Dedifferentiated amniotic fluid mesenchymal stem cell (primary cell): ENCODE measurements at regions not wholly inside any gene's neighbourhood (a gene's known extent, or its start where the extent isn't known, plus 50 kb on each side); places are given as distances from the start of the nearest gene placed in this dataset.

Experiments
- DNase-seq: peaks from one replicate; pipeline ENCODE4 v3.0.0-alpha.2; 2016; ENCODE audit errors: extremely low spot score

DNA sequence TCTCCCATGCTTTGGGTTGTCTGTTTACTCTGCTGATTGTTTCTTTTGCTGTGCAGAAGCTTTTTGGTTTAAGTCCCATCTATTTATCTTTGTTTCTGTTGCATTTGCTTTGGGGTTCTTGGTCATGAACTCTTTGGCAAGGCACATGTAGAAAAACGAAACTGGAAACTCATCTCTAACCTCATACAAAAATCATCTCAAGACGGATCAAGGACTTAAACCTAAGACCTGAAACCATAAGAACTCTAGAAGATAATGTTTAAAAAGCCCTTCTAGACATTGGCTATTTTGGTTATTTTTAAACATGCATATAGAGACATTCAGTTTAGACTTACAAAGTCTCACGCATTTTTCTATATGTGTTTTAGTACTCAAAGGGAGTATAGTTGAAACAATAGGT, 1164.3 kb upstream of the GYPC start:
- no peak for DNase-seq

DNA sequence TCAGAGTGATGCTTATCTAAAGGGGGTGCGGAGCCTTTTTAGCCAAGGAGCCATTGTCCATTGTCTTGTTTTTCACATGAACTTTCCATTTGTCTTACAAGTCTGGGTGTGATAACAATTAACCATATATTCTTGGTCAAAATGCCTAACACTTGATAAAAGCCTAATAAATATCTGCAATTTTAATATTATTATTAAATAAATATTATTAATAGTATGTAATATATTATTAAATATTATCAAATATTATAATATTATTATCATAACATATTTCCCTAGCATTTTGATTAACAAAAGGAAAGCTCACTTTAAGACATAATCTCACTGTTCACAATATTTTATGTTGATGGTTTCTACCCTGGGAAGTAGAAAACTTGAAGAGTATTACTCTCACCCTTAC, 1143.6 kb upstream of the GYPC start:
- DNase-seq = no peak

DNA sequence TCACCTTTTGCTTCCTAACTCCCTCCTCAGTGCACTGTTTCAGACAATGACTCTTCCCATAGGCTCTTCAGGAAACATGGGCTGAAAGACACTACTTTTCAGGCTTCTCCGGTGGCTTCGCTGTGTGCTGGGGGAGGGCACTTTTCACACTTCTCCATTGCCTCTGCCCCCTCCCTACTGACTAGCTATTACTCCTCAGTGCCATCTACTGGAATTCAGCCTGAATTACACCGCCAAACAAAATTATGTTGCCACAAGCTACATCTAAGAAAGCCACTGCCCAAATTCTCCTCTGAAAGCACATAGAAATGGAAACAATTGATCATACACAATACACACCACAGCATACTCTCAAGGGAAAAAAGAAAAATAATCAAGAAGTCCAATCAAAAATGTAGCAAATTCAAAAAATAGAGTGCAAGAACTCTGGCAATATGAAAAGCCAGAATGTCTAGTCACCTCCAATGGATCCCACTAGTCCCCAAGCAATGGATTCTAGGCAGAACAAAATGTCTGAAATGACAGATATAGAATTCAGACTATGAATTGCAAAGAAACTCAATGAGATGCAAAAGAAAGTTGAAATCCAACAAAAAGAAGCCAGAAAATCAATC, 1139.4 kb upstream of the GYPC start:
- peak; percentile 18 for DNase-seq

DNA sequence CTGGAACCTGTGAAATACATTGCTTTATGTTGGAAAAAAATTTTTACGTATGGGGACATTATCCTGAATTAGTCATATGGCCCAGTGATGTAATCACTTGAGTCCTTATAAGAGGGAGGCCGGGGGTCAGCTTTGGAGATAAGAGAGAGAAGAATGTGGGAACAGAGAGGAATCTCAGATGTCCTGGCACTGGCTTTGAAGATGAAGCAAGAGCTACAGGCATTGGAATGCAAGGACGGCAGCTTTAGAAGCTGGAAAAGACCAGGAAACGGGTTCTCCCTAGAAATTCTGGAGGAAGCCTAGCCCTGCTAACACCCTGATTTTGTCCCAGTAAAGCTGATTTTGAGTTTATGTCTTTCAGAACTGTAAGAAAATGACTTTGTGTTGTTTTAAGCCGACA, 1129.9 kb upstream of the GYPC start:
- no peak for DNase-seq

DNA sequence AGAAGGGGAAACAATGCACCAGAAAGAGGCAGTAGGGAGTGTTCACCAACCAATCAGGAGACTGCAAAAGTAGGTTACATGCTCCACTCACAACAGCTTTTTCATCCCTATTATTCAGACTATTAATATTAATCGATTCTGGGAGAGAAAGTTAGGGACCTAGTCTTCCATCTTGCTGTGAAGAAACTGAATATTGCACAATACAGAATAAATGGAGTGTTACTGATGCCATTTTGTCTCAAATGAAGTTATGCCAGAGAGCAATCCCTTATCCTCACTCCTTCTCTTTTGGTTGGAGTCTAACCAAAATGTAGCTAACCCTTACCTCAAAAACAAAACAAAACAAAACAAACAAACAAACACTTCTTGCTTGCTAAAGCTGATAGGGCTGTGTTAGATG, 1120.9 kb upstream of the GYPC start:
- DNase-seq = no peak

DNA sequence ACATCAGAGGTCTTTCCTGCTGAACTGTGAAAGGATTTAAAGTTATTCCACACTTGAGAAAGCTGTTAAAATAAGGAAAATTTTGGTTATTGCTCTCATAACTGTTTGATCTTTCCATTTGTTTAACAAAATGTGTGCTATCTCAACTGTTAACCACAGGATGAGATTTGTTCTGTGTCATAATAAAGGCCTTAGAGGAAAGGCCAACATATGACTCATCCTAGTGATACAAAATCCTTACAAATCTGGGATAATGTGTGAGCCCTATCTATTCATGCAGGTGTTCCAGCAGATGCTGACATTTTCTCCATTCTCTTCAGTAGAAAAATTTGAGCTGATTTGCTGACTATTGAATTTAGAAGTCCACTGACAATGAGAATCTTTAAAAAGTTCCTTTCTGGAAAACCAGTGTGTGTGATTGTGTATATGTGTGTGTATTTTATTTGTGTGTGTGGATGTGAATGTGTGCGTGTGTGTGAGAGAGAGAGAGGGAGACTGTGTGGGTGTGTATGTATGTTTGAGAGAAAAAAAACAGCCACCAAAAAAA, 1111.9 kb upstream of the GYPC start:
- DNase-seq = no peak

DNA sequence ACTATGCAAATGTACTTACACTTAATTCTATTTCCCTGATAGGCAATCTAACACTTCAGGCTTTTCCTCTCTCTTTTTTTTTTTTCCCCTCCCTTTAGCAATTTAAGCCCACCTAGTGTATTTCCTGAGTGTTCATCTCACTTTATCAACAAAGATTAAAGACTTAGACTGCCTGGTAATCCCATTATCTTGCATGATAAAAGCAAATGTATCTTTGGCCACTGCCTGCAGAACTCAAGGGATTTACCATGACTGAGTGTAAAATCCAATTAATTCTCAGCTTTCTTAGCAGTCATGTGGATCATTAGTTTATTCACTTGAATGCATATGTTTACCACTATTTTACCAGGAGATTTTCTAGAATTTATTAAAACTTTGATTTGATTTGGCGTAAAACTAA, 1102.2 kb upstream of the GYPC start:
- no peak for DNase-seq

DNA sequence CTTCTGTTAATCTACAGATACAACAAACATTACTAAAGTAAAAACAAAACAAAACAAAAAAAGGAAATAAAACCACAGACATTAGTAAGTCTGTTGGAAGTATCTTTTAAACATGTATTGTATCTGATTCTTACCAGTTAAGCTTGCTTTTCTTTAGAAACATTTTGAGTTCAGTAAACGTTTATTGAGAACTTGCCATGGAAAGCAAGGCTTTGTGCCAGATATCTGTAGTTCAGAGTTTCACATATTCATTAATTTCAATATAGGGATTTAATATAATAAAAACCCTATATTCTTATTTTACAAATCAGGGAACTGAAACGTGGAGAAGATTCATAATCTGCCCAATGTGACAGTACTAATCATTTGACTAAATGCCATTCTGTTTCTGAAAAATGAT, 1101.0 kb upstream of the GYPC start:
- DNase-seq = no peak

DNA sequence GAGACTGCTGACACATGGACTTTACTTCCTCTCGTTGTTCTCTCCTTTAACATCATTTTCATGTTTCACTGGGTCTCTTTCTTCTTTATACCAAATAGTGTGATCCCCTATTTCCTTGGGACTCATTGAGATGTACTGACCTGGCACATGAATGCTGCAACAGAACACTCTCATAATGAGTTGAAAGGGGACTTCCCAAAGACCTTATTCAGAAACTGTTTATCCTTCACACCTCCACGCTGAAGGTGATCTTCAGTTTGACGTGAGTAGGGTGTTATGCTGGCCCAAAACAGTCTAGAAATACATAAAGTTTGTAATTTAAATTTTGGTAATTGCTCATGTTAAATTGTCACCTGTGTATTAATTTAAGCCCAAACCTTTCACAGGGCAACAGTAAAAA, 1096.8 kb upstream of the GYPC start:
- no peak for DNase-seq

DNA sequence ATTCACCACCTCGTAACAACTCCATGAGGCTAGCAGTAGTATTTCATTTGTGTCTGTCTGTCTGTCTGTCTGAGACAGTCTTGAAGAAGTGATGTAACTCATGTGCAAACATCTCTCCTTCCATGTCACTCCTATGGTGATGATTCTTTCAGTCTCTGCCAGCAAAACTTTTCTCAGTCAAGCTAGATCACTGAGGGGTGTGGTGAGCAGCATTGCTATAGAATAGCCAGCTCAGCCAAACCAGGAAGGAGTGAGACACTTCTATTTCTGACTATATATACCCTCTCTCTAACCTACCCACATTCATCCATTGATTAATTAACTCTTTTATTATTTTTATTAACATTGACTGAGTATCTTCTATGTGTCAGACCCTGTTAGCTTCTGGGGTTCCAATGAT, 1095.1 kb upstream of the GYPC start:
- DNase-seq = no peak

DNA sequence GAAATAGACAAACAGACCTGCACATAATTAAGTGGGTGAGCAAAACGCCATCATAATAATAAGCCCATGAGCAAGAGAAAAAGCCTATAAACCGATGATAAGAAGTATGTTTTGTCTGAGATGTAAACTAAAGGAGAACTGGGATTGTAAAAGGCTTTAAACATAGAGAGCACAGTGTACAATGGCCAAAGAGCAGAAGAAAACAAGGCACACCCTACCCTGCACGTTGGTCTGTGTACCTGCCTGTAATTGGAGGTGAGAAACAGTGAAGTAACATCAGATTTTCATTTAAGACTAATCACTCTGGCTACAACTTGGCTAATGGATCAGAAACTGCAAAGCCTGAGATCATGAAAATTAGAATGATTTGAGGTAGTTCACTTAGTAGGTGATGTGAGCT, 1094.7 kb upstream of the GYPC start:
- no peak for DNase-seq

DNA sequence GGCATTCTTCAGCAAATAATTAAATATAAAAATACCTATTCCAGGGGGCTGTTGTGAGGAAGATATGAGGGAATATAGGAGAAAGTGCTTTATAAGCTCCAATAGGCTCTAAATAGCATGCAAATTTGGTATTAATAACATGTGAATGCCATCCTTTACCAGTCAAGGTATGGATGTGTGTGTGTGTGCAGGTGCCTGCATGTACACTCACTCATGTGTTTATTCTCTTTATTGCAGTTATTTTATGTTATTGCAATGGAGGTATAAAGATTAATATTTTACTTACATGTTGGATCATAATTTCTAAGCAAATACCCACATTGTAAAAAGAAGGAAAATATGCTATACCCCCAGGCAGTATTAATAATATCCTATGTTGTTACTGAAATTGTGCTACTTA, 1093.0 kb upstream of the GYPC start:
- DNase-seq = no peak

DNA sequence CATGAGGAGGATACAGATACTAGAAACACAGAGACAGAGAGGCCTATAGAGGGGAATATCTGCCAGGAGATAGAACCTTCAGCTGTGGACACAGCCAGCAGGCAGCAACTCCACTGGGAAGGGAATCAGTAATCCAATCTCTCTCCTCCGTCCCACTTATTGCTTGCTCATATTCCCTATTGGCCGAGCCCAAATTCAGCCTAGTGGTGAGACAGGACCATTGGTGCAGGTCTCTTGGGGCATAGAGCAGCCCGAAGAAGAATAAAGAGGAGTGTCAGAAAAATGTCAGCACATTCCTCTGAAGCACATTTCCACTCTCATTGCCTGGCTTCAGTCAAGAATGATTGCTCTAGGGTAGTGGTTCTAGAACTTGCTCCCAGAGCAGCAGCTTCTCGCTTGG, 1091.5 kb upstream of the GYPC start:
- no peak for DNase-seq

DNA sequence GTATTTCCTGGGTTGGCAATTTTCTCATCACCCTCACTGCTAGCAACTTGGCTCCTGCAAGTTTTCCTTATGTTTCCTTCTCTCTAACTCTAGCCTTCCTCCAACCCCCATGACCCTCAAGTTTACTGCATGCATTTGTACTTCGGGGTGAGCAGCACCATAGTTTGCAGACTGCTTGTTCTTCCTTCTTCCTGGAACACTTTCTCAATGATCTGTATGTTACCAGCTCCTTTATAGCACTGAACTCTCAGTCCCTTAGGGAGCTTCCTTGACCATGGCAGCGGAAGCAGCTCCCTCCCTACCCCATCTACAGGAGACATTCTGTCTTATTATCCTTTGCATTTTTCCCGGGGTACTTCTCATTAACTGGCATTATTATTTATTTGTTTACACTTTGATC, 1089.5 kb upstream of the GYPC start:
- DNase-seq = no peak

DNA sequence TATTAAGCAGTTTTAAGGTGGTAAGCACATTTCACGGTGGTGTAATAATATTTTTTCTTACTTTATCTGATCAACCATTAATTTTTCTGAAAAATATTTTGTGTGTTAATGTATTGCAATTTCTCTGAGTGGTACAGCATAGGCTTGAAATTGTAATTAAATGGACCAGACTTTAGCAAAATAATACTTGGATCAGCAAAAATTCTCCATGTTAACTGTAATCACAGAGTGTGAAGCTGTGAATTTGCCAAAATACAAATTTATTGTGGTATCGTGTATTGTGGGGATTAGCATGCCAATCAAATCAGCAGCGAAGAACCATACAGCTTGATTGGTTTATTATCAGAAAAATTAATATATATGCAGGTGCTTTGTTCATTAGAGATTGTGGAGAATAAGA, 1088.9 kb upstream of the GYPC start:
- DNase-seq = no peak

DNA sequence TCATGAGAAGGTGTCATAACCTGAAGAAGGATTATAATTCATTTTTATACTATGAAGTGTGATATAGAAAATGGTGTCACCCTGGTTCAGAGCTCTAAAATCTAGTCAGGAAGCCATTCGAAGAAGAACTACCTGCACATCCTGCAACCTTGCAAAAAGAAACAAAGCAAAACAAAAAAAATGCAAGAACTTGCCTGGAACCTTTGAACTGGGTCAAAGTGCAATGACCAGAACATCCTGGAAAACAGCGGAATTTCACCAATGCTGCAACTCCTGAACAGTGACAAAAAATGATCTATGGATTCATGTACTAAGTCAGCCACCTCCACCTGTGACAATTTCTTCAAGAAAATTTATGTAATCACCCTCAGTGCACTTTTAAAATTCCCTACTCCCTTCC, 1083.3 kb upstream of the GYPC start:
- DNase-seq = no peak

DNA sequence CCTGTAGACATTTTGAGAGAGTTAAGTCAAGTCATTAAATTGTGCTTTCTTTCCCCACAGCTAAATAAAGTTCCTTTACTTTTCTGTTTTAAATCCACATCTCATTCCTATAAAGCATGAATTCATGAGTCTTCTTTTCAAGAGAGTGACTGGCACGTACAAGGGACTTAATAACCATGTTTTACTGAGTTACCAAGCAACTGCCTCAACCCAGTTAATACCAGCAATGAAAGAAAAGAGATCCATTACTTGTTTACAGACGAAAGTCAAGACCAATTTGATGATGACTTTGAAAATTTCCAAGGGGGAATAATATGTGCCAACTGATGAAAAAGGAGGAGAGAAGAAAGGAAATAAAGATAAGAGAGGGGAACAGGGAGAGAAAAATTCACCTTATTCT, 1082.5 kb upstream of the GYPC start:
- no peak for DNase-seq

DNA sequence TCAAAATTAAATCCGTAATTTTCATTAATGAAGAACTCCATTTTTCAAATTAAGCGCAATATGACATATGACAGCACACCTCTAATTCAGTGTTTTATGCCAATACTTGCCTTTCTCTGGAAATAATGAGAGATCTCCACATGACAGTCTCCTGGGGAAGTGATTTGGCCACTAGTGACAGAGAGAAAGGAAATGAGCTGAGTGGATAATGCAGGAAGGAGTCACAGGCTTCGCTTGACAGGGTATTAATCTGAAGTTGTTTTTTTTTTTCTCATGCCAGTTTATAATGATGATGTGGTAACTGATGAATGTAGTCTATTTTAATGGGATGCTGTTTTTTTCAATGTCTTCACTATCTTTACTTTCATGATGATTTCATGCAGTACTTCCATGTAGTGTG, 1079.4 kb upstream of the GYPC start:
- DNase-seq = no peak

DNA sequence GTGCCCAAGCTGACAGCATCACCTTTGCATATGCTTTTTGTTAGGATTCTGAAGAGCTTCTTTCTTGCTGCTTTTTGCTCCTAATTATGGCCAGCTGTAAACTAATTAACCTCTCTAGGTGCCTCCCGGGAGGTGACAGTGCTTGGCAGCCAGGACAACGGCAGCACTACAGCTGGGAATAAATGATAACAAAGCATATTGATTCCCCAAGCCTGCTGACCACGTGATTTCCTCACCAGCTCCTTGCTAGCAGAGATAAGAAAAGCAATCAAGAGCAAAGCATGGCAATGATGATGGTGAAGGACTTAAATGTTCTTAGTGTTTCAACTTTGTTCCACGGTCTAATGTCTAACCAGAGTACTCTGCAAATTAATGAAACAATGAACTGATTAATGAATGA, 1074.4 kb upstream of the GYPC start:
- DNase-seq = no peak

DNA sequence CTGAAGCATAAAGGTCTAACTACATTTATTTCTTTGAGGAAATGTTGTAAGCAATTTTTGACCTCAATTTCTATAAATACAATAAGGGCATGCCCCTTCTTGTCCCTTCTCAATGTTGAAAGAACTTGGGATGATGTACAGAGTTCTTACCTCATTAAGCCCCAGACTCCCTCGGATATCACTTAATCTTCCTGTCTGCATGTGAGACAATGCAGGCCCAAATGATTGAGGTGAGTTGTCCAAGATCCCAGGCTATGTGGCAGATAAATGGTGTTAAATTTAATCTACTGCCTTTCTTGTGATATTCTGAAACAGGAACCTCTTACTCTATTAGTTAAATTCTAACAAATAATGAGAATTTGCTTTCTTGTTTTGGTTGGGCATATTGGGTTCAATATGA, 1073.4 kb upstream of the GYPC start:
- DNase-seq = no peak

DNA sequence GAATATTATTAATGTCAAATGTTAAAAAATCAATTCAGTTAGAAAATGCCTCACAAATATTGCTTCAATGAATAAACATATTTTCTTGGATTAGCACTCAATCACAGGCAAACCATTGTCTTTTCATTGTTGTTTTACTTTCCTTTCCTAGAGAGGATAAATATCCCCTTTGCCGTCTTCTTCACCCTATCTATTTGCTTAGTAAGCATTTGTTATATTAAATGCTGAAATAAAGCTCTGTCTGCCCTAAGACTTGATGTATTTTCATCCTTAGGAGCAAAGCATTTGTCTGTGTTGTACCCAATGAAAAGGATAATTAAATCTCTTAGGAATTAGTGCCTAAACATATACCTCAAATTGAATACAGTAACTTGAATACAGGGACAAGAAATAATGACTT, 1071.2 kb upstream of the GYPC start:
- DNase-seq = no peak

DNA sequence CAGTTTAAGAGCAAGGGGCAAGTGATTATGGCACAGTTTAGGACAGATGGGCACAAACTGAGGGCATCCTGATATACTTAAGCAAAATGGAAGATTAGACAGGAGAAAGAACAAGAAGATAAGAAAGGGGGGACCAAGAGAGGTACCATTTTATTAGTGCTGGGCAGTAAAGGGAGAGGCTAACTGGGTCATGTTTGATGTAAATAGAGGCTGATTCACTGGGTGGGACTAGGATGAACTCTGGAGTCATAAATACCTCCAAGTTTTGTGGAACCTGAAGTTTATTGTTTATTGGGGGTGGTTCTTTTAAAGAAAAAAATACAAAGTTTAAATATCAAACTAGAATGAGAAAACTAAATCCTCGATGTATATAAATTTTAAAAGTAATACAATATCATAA, 1067.2 kb upstream of the GYPC start:
- DNase-seq = no peak

DNA sequence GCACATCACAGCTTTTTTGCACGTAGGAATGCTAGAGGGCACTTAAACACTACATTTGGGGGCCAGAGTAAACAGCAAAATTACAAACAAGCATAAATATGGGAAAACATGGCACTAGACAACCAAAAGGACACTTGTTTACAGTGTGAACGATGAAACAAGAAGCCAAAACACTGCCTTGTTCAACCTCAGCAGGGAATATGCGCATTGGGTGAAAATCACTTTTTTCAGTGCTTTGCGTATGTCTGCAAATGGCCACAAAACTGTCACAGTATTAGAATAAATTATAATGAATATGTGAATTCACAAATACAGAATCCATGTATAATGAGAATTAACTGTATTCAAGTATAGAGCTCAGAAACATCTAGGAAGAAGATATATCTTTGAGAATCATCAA, 1064.0 kb upstream of the GYPC start:
- no peak for DNase-seq

DNA sequence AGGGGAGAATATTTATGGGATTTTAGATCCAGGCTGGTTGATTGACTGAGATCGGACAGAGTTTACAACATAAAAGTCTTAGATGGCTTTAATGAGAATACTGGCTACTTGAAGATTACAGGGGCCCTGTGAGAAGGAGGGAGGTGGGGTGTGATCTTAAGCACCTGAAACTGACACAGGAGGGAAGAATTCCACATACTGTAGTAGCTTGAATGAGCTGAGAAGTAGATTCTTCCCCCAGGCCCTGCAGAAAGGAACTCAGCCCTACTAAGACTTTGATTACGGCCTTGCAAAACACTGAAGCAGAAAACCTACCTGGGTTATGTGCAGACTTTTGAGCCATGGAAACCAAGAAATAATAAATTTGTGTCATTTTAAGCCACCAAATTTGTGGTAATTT, 1062.9 kb upstream of the GYPC start:
- no peak for DNase-seq

DNA sequence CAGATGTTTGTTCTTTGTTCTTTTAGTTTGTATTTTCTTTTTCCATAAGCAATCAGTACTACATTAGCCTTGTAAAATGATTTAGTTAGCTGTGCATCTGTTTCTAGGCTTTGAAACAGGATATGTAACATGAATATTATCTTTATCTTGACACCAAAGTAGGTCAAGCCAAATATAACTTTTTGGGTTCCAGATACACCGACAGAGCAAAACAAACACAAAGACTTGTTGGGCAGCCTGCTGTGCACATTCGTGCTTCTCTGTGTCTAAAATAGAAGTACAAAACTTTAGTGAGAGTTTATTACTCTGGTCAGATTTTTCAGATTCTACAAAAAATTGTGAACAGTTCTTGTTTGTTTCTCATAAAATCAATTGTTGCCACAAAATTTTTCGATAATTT, 1059.3 kb upstream of the GYPC start:
- DNase-seq = no peak
